NT2/D1 (cell line): ENCODE measurements at regions not wholly inside any gene's neighbourhood (a gene's known extent, or its start where the extent isn't known, plus 50 kb on each side); places are given as distances from the start of the nearest gene placed in this dataset.

Experiments
- DNase-seq: peaks from one replicate; pipeline ENCODE4 v3.0.0-alpha.2; 2011; ENCODE audit warnings: low read depth, low spot score
- H3K27me3 ChIP-seq: 2 replicates; pipeline ENCODE4 v1.6.0; 2011; ENCODE audit warnings: mild to moderate bottlenecking; ENCODE audit not compliant: insufficient read length, insufficient read depth
- H3K36me3 ChIP-seq: 2 replicates; pipeline ENCODE4 v1.6.1; 2011; ENCODE audit warnings: mild to moderate bottlenecking, low read length, mixed read lengths; ENCODE audit not compliant: insufficient read depth, insufficient read length
- H3K4me1 ChIP-seq: 2 replicates; pipeline ENCODE4 v1.5.1; 2011; ENCODE audit not compliant: insufficient read depth, insufficient read length
- H3K4me3 ChIP-seq: 2 replicates; pipeline ENCODE4 v1.5.1; 2011; ENCODE audit warnings: low read depth; ENCODE audit not compliant: insufficient read length
- H3K9ac ChIP-seq: 2 replicates; pipeline ENCODE4 v1.6.0; 2011; ENCODE audit warnings: low read depth; ENCODE audit not compliant: insufficient read length
- H3K9me3 ChIP-seq: 2 replicates; pipeline ENCODE4 v1.5.1; 2011; ENCODE audit warnings: mild to moderate bottlenecking, low read length; ENCODE audit not compliant: insufficient read depth
- SUZ12 ChIP-seq: IDR thresholded peaks from 2 replicates; pipeline ENCODE4 v1.6.1; 2011; ENCODE audit not compliant: insufficient read length, insufficient read depth; ENCODE audit errors: extremely low read depth
- YY1 ChIP-seq: IDR thresholded peaks from 2 replicates; pipeline ENCODE4 v1.6.1; 2011; ENCODE audit not compliant: insufficient read length, insufficient read depth
- ZNF274 ChIP-seq: IDR thresholded peaks from 2 replicates; pipeline ENCODE4 v1.6.1; 2011; ENCODE audit warnings: mild to moderate bottlenecking, low read depth, low read length

GRCh38 chr7:125878235-125878956, 948.8 kb upstream of the POT1 start:
- DNase-seq = no peak
- Histone ChIP-seq H3K36me3 (no peaks in the 10 kb centered on the region), H3K4me1 (no peaks in the 10 kb centered on the region), H3K9me3 (peaks cover 18% of the 10 kb centered on the region), H3K9ac (no peak overlapping the region), H3K27me3 (no peaks in the 10 kb centered on the region), H3K4me3 (no peak overlapping the region)
- TF ChIP-seq SUZ12 (no peak), ZNF274 (no peak), YY1 (no peak)

GRCh38 chr7:125877246-125877645, 947.6 kb upstream of the POT1 start:
- Histone ChIP-seq H3K4me3 (no peak overlapping the region), H3K9ac (no peak overlapping the region)
- TF ChIP-seq ZNF274 = no peak
- TF ChIP-seq YY1 = no peak

GRCh38 chr7:125876431-125876830, 946.8 kb upstream of the POT1 start:
- Histone ChIP-seq H3K9me3 (peaks cover 18% of the 10 kb centered on the region), H3K4me3 (no peak overlapping the region), H3K36me3 (no peaks in the 10 kb centered on the region), H3K4me1 (no peaks in the 10 kb centered on the region), H3K27me3 (no peaks in the 10 kb centered on the region), H3K9ac (no peak overlapping the region)
- DNase-seq = no peak
- TF ChIP-seq SUZ12 (no peak), YY1 (no peak), ZNF274 (no peak)

More at GRCh38 chr7:125877246-125877645, 947.6 kb upstream of the POT1 start:
- H3K9me3 ChIP-seq = peaks cover 18% of the 10 kb centered on the region
- H3K36me3 ChIP-seq = no peaks in the 10 kb centered on the region
- no peaks in the 10 kb centered on the region for H3K4me1 ChIP-seq
- no peak for DNase-seq
- H3K27me3 ChIP-seq = no peaks in the 10 kb centered on the region

- no peaks in the 10 kb centered on the region for H3K4me1 ChIP-seq
- no peak overlapping the region for H3K9ac ChIP-seq
- peaks cover 5% of the 10 kb centered on the region; the same call in 1 of the 2 replicates for H3K9me3 ChIP-seq
- no peaks in the 10 kb centered on the region for H3K27me3 ChIP-seq
- no peak overlapping the region for H3K4me3 ChIP-seq
- no peaks in the 10 kb centered on the region for H3K36me3 ChIP-seq
- no peak for DNase-seq
- TF ChIP-seq SUZ12 (no peak), ZNF274 (no peak), YY1 (no peak)
These were observed 941.8 kb upstream of the POT1 start for GRCh38 chr7:125871431-125871830.

- H3K27me3 ChIP-seq = no peaks in the 10 kb centered on the region
- no peaks in the 10 kb centered on the region for H3K9me3 ChIP-seq
- no peak overlapping the region for H3K4me3 ChIP-seq
- DNase-seq = no peak
- H3K4me1 ChIP-seq = no peaks in the 10 kb centered on the region
- no peak overlapping the region for H3K9ac ChIP-seq
- no peaks in the 10 kb centered on the region for H3K36me3 ChIP-seq
- TF ChIP-seq ZNF274 = no peak
- no peak for TF ChIP-seq SUZ12
- TF ChIP-seq YY1 = no peak
These were observed 928.0 kb upstream of the POT1 start for GRCh38 chr7:125857606-125858005.

GRCh38 chr7:125848157-125848556, 918.5 kb upstream of the POT1 start:
- H3K9ac ChIP-seq = peak overlapping the region; percentile 51
- no peak overlapping the region for H3K4me3 ChIP-seq
- H3K27me3 ChIP-seq = no peaks in the 10 kb centered on the region
- H3K36me3 ChIP-seq = no peaks in the 10 kb centered on the region
- DNase-seq = no peak
- H3K4me1 ChIP-seq = no peaks in the 10 kb centered on the region
- H3K9me3 ChIP-seq = no peaks in the 10 kb centered on the region; the same call in 1 of the 2 replicates
- TF ChIP-seq YY1 (no peak), ZNF274 (no peak), SUZ12 (no peak)

- DNase-seq = peak; percentile 75
- Histone ChIP-seq H3K27me3 (no peaks in the 10 kb centered on the region), H3K4me1 (no peaks in the 10 kb centered on the region), H3K36me3 (no peaks in the 10 kb centered on the region), H3K9me3 (no peaks in the 10 kb centered on the region; the same call in 1 of the 2 replicates), H3K9ac (peak overlapping the region; percentile 51), H3K4me3 (no peak overlapping the region)
- TF ChIP-seq YY1 = no peak
- no peak for TF ChIP-seq ZNF274
- TF ChIP-seq SUZ12 = no peak
These were observed 918.1 kb upstream of the POT1 start for GRCh38 chr7:125847692-125848091.

- TF ChIP-seq YY1 = no peak
- TF ChIP-seq ZNF274 = no peak
- TF ChIP-seq SUZ12 = no peak
- no peaks in the 10 kb centered on the region for H3K27me3 ChIP-seq
These were observed 917.4 kb upstream of the POT1 start for GRCh38 chr7:125847055-125847454.

More at GRCh38 chr7:125847055-125847454, 917.4 kb upstream of the POT1 start:
- H3K4me3 ChIP-seq = no peak overlapping the region
- H3K9ac ChIP-seq = no peak overlapping the region
- no peaks in the 10 kb centered on the region; the same call in 1 of the 2 replicates for H3K9me3 ChIP-seq
- H3K36me3 ChIP-seq = no peaks in the 10 kb centered on the region
- no peaks in the 10 kb centered on the region for H3K4me1 ChIP-seq
- DNase-seq = no peak
